GM21619 (cell line): ENCODE measurements at regions not wholly inside any gene's neighbourhood (a gene's known extent, or its start where the extent isn't known, plus 50 kb on each side); places are given as distances from the start of the nearest gene placed in this dataset.
"Not testable (repeated sequence)": the region's sequence is repeated elsewhere in the genome, so short reads cannot be mapped to it uniquely, and the experiment has no call there.

Experiments used
- ATAC-seq: cut with Tn5 transposase; IDR thresholded peaks from one replicate; pipeline ENCODE4 v1.9.1; 2021; ENCODE audit not compliant: unreplicated experiment

- no peak for ATAC-seq
Observed at GRCh38 chr5:12911156-12911555, 1006.9 kb upstream of the CTNND2 start.

- no peak for ATAC-seq
Observed at GRCh38 chr5:12910641-12911040, 1006.4 kb upstream of the CTNND2 start.

DNA sequence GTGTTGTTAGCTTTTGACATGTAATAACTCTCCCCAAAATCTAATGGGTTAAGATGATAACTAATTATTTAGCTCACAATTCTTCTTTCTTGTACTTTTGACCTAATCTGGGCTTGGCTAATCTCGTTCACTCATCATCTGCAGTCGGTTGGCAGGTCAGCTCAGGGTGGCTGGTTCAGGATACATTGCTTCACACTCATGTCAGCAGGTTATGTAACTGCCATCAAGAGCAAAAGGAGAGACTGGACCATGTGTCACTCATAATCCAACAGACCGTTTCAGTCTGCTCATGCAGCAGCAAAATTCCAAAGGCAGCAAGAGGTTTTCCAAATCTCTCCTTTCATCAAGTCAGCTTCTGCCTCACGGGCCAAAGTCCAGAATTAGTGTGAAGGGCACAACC is 998.4 kb upstream of the CTNND2 start:
- ATAC-seq = no peak

DNA sequence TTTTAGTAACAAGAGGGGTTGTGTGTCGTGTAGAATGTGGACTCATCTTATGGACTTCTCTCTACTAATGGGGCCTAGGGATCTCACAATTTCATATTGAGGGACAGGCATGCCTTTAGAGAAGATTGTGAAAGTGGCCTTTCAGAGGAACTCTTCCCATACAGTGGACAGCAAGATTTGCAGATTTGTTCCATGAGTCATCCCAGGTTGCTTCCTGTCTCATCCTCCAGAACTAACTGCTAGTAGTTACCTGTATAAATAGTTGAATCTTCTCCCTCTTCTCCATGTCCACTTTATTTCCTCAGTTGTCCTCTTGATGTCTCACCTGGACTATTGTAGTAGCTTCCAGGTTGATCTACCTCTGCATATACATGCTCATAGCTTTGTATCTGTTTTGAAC is 997.5 kb upstream of the CTNND2 start:
- ATAC-seq = no peak

- ATAC-seq = no peak
Observed at GRCh38 chr5:12896086-12896485, 991.8 kb upstream of the CTNND2 start.

DNA sequence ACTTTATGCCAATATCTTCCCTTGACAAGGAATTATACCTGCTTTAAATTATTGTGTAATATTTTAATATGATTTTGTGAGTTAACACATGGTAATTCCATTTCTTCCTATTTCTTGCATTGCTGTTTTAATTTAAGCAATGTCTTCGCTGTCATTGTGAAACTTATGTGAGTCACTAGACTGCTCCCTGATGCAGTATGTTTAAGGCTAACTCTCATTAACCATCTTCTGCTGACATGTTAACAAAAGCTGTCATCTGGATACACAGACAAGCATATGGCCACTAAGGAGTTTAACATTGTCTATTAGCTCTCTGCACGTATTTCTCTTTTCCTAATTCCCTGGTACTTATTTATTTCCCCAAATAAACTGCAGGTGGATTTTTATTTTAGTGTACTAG is 980.8 kb upstream of the CTNND2 start:
- no peak for ATAC-seq

- ATAC-seq = no peak
Observed at GRCh38 chr5:12883395-12883794, 979.1 kb upstream of the CTNND2 start.

DNA sequence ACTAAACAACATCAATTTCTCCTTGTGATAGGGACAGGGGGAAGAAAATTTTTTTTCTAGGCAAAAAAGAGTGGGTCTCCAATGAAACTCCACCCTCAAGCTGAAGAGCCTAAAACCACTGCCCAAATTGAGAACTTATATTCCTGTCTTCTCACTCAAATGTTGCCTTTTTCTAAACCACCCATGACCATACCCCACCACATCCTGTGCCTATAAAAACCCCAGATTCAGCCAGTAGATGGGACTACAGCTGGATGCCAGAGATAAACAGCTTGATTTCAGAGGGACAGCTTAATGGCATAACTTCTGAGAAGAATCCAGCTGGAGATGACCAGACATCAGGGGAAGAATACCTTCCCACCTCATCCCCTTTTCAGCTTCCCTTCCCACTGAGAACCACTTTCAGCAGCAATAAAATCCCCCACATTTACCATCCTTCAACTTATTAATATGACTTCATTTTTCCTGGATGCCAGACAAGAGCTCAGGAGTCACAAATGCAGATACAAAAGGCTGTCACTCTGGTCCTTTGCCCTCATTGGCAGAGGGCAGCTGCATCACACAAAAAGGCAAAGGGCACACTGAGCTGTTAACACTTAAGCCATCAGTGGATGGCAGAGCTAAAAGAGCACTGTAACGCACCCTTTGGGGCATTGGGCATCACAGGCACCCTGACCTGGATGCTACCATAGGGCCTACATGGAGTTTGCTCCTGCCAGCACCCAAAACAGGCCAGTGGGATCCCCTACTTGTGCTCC is 972.5 kb upstream of the CTNND2 start:
- ATAC-seq = no peak

- ATAC-seq = no peak
Observed at GRCh38 chr5:12870872-12871539, 966.8 kb upstream of the CTNND2 start.

- no peak for ATAC-seq
Observed at GRCh38 chr5:12865529-12865928, 961.3 kb upstream of the CTNND2 start.

- no peak for ATAC-seq
Observed at GRCh38 chr5:12861886-12862654, 957.8 kb upstream of the CTNND2 start.

DNA sequence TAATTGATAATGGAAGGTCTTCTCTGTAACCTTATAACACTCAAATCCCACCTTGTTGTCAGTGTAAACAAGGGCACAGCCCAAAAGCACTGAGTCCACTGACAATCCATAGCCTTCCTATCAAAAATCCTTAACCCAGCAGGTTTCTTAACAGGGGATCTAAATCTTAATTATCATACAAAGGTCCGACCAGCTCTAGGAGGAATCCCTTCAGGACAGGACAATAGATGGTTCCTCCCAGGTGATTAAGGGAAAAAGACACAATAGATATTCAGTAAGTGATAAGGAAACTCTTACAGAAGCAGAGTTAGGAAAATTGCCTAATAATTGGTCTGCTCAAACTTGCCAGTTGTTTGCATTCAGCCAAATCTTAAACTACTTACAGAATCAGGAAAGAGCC is 951.9 kb upstream of the CTNND2 start:
- ATAC-seq = not testable (repeated sequence)

DNA sequence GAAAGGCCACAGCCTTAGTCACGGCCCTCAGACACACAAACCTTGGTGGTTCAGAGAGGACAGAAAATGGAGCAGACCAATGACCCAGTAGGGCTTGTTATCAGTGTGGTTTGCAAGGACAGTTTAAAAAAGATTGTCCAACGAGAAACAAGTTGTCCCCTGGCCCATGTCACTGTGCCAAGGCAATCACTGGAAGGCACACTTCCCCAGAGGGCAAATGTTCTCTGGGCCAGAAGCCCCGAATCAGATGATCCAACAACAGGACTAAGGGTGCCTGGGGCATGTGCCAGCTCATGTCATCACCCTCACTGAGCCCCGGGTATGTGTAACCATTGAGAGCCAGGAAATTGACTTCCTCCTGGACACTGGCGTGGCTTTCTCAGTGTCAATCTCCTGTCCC is 950.1 kb upstream of the CTNND2 start:
- ATAC-seq = no peak

DNA sequence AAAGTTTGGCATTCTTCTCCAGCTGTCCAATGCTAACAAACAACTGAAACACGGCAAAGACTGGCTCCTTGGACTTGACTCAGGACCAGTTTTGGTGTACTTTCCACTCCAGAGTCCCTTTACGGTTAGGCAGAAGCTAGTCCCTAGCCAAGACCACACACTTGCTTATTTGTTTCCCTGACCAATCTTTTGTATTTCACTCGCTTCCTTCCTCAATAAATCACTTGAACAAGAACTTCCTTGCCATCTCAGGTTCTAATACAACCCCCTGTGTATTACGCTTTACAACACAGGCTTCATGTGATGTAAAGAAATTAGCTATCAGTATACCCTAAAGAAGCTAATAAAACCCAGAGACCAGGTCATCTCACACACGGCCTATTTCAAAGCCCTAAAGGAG is 947.5 kb upstream of the CTNND2 start:
- ATAC-seq = no peak

GRCh38 chr5:12848709-12849108 is 944.5 kb upstream of the CTNND2 start:
- ATAC-seq = no peak

DNA sequence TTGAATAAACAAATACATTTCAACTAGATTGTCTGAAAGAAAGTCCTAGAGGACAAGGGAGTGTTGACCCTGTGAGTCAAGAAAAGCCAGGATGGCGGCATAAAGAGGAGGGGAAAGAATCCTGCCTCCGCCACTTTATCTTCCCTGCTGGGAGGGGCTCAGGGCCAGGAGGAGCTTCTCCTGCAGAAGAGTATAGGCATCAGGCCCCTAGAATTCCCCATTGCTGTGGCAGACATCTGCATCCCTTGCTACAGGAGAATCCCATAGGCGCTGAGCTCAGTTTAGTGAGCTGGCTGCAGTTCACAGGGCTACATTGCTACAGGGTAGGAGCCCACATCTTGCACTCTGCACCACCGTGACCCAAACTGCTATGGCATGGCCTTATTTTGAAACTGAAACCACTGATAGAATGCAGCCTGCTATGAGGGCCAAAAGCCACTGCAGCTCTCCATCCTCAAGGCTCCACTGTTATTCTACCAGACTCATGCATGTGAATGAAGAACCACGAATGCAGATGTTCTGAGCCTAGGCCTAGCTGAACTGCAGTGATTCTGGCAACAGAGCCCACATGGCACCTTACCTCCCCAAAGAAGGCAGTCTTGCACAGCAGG is 941.4 kb upstream of the CTNND2 start:
- ATAC-seq = no peak

DNA sequence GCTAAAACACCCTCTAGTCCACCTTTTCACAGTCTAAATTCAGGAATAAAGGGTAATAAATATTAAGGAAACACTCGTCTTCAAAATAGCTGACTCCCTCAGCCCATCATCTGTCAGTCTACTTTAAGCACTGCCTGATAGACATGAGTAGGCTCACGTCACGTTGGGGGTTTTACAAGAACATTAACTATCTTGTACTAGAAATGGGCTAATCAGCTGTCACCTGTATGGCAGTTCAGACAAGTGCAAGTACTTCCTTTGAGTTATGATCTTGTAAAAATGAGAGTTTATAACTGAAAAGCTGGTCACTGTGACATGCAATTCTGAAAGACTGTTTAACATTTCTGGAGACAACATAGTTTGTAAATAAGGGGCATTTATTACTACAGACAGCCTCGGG is 936.7 kb upstream of the CTNND2 start:
- ATAC-seq = no peak

DNA sequence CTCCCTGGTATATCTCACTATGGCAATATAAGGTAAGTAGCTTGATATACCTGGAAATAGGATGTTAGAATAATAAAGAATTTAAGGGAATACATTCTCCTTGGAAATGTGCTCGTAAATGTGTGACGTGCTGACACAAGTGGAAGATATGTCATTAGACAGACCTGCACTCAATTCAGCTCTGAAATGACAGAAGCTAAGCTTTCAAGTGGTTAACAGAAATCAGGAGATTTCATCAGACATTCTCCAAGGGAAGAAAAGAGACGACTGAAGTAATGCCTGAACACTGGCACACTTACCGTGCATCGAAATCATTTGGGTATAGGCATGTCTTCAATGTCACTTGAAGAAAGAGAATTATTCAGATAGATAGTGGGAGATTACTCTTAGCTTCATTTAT is 933.3 kb upstream of the CTNND2 start:
- no peak for ATAC-seq

- ATAC-seq = no peak
Observed at GRCh38 chr5:12825163-12825562, 920.9 kb upstream of the CTNND2 start.

GRCh38 chr5:12805165-12805698 is 901.0 kb upstream of the CTNND2 start:
- ATAC-seq = no peak

GRCh38 chr5:12799165-12799564 is 894.9 kb upstream of the CTNND2 start:
- ATAC-seq = no peak
